HL-60/S4 treated with retinoic acid at 250 ng/mL for 4 days and 3 days (cell line): ENCODE measurements at regions not wholly inside any gene's neighbourhood (a gene's known extent, or its start where the extent isn't known, plus 50 kb on each side); places are given as distances from the start of the nearest gene placed in this dataset.
"Not testable (repeated sequence)": the region's sequence is repeated elsewhere in the genome, so short reads cannot be mapped to it uniquely, and the experiment has no call there.

ENCODE experiments used
- in situ Hi-C: fragments of 300-500 bp; cut with MboI; formaldehyde crosslinking; loops from 2 replicates; pipeline ENCODE4 v1.7.0; 2022; ENCODE audit warnings: low sequenced_read_pairs

DNA sequence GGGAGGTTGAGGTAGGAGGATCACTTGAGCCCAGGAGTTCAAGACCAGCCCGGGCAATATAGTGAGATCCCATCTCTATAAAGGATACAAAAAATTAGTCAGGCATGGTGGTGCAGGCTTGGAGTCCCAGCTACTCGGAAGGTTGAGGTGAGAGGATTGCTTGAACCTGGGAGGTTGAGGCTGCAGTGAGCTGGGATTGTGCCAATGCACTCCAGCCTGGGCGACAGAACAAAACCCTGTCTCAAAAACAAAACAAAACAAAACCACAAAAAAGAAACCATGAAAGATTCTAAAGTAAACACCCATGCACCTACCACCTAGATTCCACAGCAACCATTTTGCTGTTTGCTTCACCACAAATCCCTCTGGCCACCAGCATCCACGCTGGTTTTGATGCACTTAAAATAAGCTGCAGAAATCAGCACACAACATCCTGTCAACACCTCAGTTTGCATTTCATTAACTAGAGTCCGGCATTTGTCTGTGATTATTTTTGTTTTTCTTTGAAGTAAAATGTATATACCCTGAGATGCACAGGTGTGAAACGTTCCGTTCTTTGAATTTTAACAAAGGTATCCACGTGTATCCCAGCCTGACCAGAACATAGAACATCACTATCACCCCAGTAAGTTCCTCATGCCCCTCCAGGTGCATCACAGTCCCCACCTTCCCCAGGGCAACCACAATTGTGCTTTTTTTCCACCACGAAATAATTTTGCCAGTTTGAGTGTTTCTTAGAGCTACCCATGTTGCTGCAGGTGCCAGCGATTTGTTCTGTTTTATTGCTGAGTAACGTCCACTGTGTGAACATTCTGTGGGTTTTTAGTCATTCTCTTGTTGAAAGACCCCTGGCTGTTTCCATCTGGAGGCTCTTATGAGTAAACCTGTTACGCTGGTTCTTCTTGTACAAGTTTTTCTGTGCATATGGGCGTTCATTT is 191.5 kb downstream of the SEC14L1 start:
- in situ Hi-C loops, result no loop called here

DNA sequence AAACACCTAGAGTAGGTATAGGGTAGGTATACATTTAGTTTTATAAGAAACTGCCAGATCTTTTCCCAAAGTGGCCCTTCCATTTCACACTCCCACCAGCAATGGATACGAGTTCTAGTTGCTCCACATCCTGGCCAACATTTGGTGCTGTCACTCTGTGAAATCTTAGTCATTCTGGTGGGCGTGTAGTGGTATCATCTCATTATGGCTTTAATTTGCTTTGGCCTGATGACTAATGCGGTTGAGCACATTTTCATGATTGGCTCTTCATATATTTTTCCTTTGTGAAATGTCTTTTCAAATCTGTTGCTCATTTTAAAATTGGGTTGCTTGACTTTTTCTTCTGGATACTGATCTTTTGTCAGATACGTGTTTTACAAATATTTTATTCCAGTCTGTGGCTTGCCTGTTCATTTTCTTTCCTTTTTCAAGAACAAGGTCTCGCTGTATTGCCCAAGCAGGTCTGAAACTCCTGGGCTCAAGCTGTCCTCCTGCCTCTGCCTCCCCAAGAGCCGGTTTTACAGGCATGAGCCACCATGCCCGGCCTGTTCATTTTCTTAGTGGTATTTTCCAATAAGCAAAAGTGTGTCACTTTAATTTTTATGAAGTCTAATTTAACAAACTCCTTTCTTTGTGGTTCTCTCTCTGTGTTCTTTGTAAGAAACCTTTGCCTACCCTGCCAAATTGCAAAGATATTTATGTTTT is 192.4 kb downstream of the SEC14L1 start:
- in situ Hi-C loops, result no loop called here

DNA sequence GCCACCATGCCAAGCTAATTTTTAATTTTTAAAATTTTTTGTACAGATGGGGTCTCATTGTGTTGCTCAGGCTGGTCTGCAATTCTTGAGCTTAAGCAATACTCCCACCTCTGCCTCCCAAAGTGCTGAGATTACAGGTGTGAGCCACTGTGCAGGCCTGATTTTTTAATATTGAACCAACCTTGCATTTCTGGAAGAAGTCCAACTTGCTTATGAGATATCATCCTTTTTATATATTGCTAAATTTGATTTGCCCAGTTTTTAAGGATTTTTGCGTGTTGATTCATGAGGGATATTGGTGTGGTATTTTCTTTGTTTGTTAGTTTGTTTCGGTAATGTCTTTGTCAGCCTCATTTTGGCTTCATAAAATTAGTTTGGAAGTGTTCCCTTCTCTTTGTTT is 196.4 kb downstream of the SEC14L1 start:
- in situ Hi-C loops, result no loop called here

DNA sequence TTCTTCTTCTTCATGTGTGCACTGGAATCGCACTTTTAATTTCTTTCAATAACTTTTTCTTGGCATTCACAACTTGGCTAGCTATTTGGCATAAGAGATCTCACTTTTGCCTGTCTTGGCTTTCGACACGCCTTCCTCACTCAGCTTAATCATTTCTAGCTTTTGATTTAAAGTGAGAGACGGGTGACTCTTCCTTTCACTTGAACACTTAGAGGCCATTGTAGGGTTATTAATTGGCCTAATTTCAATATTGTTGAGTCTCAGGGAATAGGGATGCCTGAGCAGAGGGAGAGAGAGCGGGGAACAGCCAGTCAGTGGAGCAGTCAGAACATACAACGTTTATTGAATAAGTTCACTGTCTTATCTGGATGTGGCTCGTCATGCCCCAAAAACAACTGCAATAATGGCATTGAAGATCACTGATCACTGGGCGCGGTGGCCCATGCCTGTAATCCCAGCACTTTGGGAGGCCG is 200.3 kb downstream of the SEC14L1 start:
- in situ Hi-C loops, result no loop called here

DNA sequence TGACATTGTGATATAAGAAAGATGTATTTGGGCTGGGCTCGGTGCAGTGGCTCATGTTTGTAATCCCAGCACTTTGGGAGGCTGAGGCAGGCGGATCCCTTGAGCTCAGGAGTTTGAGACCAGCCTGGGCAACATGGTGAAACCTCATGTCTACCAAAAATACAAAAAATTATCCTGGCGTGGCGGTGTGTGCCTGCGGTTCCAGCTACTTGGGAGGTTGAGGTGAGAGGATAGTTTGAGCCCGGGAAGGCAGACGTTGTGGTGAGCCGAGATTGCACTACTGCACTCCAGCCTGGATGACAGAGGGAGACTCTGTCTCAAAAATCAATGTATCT is 201.9 kb downstream of the SEC14L1 start:
- in situ Hi-C loops, result not testable (repeated sequence)

DNA sequence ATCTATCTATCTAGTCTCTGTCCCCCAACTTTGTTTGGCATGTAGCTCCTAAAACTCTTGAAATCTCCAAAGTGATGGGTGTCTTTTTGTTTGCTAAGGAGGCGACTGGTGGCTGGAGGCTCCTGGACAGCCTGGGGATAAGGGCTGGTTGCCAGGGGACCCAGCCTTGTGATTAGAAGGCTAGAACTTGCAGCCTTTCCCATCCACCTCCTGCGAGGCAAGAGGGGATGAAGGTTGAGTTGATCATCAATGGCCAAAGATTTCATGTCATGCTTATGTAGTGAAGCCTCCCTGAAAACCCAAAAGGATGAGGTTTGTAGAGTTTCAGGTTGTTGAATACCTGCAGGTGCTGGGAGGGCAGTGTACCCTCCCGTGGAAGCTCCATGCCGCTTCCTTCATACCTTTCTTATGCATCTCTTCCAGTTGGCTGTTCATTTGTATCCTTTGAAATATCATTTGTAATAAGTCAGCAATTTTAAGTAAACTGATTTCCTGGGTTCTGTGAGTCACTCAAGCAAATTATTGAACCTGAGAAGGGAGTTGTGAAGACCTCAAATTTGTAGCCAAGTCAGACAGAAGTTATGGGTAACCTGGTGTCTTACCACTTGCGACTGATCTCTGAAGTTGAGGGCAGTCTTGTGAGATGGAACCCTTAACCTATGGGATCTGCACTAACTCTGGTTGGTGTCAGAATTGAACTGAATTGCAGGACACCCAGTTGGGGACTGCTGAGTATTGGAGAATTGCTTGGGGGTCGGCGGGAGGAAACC is 202.4 kb downstream of the SEC14L1 start:
- in situ Hi-C loops, result no loop called here

DNA sequence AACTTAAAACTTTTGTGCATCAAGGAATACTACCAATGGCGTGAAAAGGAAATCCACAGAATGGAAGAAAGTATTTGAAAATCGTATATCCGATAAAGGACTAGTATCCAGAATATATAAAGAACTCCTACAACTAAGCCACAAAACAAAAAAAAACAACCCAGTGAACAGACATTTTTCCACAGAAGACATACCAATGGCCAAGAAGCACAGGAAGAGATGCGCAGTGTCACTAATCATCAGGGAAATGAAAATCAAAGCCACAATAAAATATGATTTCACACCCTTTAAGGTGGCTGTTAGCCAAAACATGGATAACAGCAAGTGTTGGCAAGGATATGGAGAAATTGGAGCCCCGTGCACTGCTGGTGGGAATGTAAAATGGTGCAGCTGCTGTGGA is 203.3 kb downstream of the SEC14L1 start:
- in situ Hi-C loops, result no loop called here

DNA sequence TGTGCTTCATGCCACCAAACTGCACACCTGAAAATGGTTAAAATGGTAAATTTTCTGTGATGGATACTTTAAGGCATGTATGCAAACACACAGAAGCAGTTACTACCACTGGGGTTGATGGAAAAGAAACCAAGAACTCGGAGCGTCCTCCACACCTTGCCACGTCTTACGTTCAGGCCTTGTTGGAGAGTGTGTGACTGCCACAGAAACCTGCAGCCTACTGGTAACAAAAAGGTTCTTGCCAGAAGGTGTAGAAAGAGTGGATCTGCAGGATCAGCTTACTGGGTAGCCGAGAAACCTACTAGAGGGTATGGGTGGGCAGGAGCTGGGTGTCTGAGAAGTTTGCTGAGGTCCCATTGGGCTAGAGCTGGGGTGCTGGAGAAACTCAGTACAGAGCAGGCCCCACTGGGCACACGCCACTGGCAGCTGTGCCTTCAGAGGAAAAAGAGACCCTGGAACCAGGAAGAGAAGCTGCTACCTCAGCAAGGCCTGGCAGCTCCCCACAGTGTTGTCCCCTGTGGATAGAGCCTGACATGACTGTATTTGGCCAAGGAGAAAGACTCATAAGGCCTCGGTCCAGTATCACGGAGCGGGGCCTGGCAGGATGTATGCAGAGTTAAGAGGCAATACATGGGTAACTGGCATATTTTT is 204.6 kb downstream of the SEC14L1 start:
- in situ Hi-C loops, result no loop called here

DNA sequence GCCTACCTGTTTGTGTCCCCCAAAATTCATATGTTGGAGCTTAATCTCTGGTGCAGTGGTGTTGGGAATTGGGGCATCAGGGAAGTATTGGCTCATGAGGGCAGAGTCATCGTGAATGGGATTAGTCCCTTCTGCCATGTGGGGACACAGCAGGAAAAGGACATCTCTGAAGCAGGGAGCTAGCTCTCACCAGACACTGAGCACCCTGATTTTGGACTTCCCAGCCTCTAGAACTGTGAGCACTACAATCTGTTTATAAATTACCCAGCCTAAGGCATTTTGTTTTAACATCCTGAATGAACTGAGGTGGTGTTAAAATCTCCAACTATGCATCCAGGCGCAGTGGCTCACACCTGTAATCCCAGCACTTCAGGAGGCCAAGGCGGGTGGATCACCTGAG is 206.0 kb downstream of the SEC14L1 start:
- in situ Hi-C loops, result no loop called here

DNA sequence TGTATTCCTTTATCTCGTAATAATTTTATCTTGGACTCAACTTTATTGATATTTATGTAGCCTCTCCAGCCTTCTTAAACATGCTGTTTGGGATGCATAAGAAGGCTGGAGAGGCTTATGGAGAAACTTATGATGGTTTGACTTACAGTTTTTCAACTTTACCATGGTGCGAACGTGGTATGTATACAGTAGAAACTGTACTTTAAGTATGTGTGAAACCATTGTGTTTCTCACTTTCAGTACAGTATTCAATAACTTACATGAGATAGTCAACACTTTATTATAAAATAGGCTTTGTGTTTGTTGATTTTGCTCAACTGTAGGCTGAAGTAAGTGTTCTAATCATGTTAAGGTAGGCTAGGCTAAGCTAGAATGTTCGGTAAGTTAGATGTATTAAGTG is 206.8 kb downstream of the SEC14L1 start:
- in situ Hi-C loops, result no loop called here

DNA sequence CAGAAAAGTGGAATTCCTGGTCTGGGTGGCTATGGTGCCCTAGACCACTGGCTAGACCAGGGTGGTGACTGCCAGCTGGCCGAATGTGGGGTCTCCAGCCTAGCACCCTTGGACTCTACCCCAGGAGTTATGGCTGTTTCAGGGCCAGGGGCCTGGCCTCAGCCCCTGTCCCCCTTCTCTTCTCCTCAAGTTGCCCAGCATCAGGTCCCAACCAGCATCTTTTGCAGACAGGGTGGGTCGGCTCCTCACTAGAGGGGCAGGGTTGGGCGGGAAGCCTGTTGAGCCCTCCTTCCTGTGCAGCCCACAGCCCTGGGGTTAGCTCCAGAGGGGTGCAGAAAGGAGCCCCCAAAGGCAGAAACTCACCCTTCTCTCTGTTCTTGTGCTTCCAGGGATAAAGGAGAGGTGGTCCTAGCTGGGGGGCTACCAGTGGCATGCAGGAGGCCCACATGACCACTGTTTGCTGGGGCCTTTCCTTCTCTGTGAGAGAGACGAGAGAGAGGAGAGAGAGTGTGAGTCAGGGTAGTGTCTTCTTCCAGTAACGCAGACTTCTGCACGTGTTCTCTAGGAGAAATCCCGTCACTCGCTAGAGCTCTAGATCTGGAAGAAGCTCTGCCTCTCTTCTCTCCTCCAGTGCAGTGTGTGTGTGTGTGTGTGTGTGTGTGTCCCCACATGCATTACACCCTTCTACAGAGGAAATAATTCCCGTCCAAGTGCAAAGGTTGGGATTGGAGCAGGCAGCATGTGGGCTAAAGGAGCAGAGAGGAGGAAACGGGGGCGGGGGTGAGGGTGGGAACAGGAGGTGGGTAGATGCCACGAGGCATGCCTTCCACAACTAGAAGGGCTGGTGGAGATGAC is 209.4 kb downstream of the SEC14L1 start:
- in situ Hi-C loops, result no loop called here

DNA sequence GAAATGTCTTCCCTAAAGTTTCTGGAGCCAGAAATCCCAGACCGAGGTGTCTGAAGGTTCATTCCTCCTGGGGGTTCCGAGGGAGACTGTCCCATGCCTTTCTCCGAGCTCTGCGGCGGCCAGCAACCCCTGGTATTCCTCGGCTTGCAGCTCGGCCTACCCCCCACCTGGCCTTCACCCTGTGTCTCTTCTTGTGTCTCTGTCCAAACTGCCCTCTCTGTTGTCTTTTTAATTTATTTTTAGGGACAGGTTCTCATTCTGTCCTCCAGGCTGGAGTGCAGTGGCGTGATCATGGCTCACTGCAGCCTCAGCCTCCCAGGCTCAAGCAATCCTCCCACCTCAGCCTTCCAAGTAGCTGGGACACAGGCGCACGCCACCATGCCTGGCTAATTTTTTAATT is 211.7 kb downstream of the SEC14L1 start:
- in situ Hi-C loops, result no loop called here

DNA sequence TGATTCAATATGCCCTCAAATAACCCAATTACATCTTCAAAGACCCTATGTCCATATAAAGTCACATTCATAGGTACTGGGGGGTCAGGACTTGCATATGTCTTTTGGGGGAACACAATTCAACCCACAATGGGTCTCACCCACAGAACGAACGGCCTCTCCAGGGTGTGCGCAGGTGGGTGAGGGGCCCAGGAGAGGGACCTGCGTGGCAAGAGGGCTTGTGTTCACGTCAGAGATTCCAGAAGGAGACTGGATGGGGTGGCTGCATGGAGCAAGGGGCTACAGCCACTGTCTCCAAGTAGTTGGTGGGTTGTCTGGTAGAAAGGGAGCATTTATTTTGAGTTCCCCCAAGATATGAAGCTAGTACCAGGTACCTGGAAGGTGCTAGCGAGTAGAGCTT is 212.2 kb downstream of the SEC14L1 start:
- in situ Hi-C loops, result no loop called here

DNA sequence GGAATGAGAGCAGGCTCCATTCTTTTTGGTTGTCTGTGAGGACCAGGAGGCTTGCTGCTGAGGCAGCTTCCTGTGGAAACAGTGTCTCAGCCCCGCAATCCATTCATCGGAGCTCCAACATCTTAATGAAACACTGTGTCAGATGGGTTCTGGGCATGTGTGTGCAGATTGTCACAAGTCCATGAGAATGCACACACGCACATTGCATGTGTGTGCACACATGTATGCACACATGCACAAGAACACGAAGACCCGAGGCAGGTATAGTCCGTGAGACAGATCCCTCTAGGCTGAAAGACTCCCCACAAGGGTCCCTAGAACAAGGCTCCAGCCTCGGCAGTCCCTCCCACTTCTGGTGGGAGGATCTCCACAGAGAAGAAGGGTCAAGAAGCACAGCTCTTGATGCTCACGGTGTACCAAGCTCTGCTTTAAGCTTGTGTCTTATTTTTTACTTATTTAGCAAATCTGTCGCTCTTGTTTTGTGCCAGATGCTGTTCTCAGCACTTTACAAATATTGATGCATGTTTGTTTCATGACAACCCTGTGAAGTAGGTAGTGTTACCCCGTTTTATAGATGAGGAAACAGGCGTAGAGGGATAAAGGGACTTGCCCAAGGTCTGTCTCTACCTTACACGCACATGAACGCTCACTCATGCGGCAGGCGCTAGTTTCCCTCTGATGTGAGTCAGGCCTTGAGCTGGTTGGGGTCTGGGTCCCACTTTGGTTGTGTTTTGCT is 213.1 kb downstream of the SEC14L1 start:
- in situ Hi-C loops, result no loop called here

DNA sequence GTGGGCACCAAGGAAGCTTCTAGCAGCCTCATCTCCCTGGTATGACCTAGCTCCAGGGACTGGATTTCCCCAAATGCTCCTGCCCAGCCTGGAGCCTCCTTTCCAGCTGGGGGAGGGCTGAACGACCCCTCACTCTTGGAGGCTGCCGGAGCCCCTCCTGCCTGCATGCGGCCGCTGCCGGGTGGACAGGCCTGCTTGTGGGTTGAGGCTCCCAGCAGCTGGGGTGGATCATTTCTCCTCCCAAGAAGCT is 213.6 kb downstream of the SEC14L1 start:
- in situ Hi-C loops, result no loop called here

DNA sequence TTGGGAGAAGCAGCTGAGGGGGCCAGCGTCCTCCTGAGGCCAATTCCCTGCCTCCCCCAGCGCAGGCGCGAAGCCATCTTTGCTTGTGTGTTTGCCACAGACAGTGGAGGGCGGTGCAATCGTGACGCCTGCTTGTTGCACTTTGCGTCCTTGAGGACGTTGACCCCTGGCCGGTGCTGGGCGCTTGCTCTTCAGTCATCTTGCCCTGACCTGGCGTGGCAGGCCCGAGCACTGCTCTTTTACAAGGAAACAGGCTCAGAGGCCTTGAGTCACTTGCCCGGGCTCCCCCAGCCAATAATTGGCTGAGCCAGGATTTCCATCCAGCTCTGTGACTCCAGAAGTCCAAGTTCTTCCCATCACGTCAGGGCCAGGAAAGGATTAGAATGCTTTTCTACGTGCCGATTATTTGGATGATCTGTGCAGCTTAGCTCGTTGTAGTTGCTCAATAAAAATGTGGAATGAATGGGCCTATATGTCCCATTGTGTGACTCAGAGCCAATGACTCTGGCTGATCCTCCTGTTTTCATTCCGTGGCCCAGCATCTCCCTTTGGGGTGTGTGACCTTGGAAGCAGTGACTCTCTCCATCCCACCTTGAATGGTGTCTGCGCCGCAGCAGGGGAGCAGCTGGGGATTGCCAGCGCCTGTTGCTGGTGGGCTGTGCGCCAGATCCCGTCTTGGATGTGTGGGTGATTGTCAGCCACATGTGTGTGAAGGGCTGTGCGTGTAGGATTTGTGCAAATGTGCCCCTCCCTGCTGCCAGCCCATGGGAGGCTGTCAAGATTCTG is 214.1 kb downstream of the SEC14L1 start:
- in situ Hi-C loops, result no loop called here

DNA sequence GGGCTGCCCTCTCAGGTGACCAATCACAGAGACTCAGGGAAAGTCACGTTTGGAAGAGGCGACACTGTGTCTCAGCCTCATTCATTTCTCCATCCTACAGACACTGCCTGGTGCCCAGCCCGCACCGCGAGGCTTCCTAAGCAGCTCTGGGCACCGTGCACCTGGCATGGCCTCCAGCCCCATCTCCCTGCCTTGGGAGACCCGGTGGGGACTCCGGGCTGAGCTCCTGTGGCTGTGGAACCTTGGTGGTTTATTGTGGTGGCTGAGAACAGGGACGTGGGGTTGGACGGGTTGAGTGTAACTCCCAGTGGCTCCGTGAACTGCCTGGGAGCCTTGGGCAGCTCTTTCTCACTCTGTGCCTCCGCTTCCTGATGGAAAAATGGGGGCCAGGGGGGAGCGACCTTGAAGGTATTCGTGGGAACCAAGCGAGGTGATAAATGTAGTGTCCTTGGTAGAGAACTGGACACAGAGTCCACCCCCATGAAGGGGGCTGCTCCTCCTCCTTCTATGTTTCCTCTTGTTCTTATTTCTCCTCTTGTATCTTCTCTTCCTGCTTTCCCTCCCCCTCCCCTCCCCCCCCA is 215.4 kb downstream of the SEC14L1 start:
- in situ Hi-C loops, result no loop called here

DNA sequence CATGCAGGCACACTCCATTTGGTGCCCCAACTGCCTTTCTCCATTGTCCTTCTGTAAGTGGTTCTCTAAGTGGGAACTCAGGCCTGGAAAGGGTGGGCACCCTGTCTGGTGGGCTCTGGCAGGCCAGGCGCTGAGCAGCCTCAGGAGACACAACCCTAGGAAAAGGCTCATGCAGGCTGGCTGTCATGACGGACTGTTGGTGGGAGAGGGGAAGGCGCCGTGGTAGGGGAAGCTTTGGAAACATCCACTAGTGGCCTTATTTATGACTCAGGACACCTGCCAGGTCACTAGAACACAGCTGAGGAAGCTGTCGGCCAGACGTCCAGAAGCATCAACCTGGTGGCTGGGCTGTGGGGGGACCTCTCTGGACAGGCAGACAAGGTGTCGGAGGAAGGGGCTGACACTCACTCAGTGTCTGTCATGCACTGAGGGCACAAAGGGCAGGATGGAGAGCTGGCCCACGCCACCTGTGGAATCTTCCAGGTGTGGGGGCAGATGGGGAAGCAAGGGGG is 216.0 kb downstream of the SEC14L1 start:
- in situ Hi-C loops, result no loop called here
